Calu3 (cell line): ENCODE measurements at regions not wholly inside any gene's neighbourhood (a gene's known extent, or its start where the extent isn't known, plus 50 kb on each side); places are given as distances from the start of the nearest gene placed in this dataset.
A peak's percentile ranks its signal among the peaks of the same experiment; 100 is the strongest.

Source experiments
- BruUV-seq: library from RNA; stranded (reverse); fragments of 400-500 nt; replicated peaks from 2 replicates; lab custom pipeline; 2021; lab: Mats Ljungman, UMichigan
- CTCF ChIA-PET: fragments of 300-600 bp; sonication (Branson Sonifier 250); formaldehyde crosslinking; loops from one replicate; lab custom pipeline; 2022; ENCODE audit warnings: antibody characterized with exemption; lab: Charles Lee
- DNase-seq: peaks from one replicate; pipeline ENCODE4 v3.0.0; 2022
- H3K27ac Mint-ChIP-seq: one replicate; pipeline ENCODE4 v1.8.0; 2022; ENCODE audit warnings: mixed read lengths; ENCODE audit not compliant: unreplicated experiment
- H3K27me3 Mint-ChIP-seq: one replicate; pipeline ENCODE4 v1.8.0; 2022; ENCODE audit warnings: mixed read lengths; ENCODE audit not compliant: unreplicated experiment
- H3K36me3 Mint-ChIP-seq: one replicate; pipeline ENCODE4 v1.8.0; 2022; ENCODE audit warnings: mild to moderate bottlenecking, moderate library complexity, mixed read lengths; ENCODE audit not compliant: insufficient read depth, unreplicated experiment
- H3K4me1 Mint-ChIP-seq: one replicate; pipeline ENCODE4 v1.8.0; 2022; ENCODE audit warnings: mild to moderate bottlenecking, low read depth, mixed read lengths; ENCODE audit not compliant: unreplicated experiment
- H3K4me3 Mint-ChIP-seq: one replicate; pipeline ENCODE4 v1.8.0; 2022; ENCODE audit warnings: mild to moderate bottlenecking, low read depth, moderate library complexity, mixed read lengths; ENCODE audit not compliant: unreplicated experiment
- H3K9me3 Mint-ChIP-seq: one replicate; pipeline ENCODE4 v1.8.0; 2022; ENCODE audit warnings: low read depth, mixed read lengths; ENCODE audit not compliant: unreplicated experiment
- intact Hi-C: fragments of 100-400 bp; cut with micrococcal nuclease; formaldehyde crosslinking; loops from one replicate; pipeline ENCODE4 v1.10.0; 2022; ENCODE audit not compliant: unreplicated experiment
- TF ChIP-seq, protein P1 (sequence below): fragments of 200-600 bp; IDR thresholded peaks from one replicate; pipeline ENCODE4 v1.8.0; 2022; ENCODE audit warnings: antibody characterized with exemption; ENCODE audit not compliant: unreplicated experiment

- no peaks in the 10 kb centered on the region for H3K27me3 Mint-ChIP-seq
- TF ChIP-seq, protein P1, sequence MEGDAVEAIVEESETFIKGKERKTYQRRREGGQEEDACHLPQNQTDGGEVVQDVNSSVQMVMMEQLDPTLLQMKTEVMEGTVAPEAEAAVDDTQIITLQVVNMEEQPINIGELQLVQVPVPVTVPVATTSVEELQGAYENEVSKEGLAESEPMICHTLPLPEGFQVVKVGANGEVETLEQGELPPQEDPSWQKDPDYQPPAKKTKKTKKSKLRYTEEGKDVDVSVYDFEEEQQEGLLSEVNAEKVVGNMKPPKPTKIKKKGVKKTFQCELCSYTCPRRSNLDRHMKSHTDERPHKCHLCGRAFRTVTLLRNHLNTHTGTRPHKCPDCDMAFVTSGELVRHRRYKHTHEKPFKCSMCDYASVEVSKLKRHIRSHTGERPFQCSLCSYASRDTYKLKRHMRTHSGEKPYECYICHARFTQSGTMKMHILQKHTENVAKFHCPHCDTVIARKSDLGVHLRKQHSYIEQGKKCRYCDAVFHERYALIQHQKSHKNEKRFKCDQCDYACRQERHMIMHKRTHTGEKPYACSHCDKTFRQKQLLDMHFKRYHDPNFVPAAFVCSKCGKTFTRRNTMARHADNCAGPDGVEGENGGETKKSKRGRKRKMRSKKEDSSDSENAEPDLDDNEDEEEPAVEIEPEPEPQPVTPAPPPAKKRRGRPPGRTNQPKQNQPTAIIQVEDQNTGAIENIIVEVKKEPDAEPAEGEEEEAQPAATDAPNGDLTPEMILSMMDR, result no peak
- peaks cover 2% of the 10 kb centered on the region for H3K9me3 Mint-ChIP-seq
- DNase-seq, result no peak
- H3K27ac Mint-ChIP-seq, result no peak overlapping the region
- no peaks in the 10 kb centered on the region for H3K4me1 Mint-ChIP-seq
- H3K4me3 Mint-ChIP-seq, result no peak overlapping the region
- H3K36me3 Mint-ChIP-seq, result no peaks in the 10 kb centered on the region
- BruUV-seq, result no TSS peak
- CTCF ChIA-PET, result no interaction called here
- intact Hi-C loops, result no loop called here
These were observed 218.1 kb upstream of the MCHR2 start for GRCh38 chr6:100212131-100212530.

GRCh38 chr6:100210137-100211117, 216.4 kb upstream of the MCHR2 start:
- Mint-ChIP-seq H3K27me3 (no peaks in the 10 kb centered on the region), H3K27ac (no peak overlapping the region), H3K36me3 (no peaks in the 10 kb centered on the region), H3K4me1 (no peaks in the 10 kb centered on the region), H3K4me3 (no peak overlapping the region), H3K9me3 (peaks cover 2% of the 10 kb centered on the region)
- no TSS peak for BruUV-seq
- intact Hi-C loops, result no loop called here
- DNase-seq, result no peak
- CTCF ChIA-PET, result no interaction called here
- TF ChIP-seq, protein P1, result no peak

DNA sequence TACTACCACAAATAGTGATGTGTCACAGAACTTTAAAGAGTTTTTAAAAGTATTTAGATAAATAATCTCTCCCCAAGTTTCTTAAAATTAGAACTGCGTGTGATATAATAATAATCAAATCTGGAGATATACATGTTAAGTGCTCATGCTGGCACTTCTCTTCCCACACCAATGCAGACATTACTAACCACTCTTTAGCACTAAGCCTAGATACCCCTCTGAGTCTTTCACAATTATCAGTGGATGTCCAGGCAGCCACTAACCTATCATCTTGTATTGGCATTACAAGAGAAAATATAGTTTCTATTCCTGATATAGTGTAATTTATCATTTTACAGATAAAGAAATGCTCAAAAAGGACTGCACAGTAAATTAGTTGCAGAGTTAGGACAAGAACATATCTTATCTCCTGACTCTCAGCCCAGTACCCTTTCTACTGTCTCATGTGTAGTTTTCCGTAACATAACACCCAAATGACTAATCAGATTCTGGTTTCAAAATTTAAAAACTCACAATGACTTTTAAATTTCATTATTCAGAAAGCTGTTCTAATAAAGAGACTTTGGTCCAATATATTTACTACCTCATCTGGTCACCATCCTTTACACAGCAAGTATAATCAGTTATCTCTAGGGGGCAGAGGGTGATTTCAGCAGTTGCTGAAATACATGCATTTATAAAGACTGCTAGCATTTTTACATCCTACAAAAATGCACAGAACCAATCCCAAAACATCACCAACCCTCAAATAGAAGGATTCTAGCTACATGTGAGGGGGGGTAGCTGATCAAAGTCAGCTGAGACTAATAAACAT, 215.5 kb upstream of the MCHR2 start:
- Mint-ChIP-seq H3K36me3 (no peaks in the 10 kb centered on the region), H3K9me3 (peaks cover 2% of the 10 kb centered on the region), H3K27ac (no peak overlapping the region), H3K4me1 (no peaks in the 10 kb centered on the region), H3K4me3 (no peak overlapping the region), H3K27me3 (no peaks in the 10 kb centered on the region)
- no TSS peak for BruUV-seq
- TF ChIP-seq, protein P1, result no peak
- CTCF ChIA-PET, result no interaction called here
- no peak for DNase-seq
- intact Hi-C loops, result no loop called here

GRCh38 chr6:100203400-100203799, 209.4 kb upstream of the MCHR2 start:
- TF ChIP-seq, protein P1, result no peak
- H3K27me3 Mint-ChIP-seq, result no peaks in the 10 kb centered on the region
- CTCF ChIA-PET, result no interaction called here
- intact Hi-C loops, result no loop called here
- H3K4me3 Mint-ChIP-seq, result peak overlapping the region; percentile 13
- peaks cover 14% of the 10 kb centered on the region for H3K36me3 Mint-ChIP-seq
- DNase-seq, result peak; percentile 24
- no TSS peak for BruUV-seq
- H3K4me1 Mint-ChIP-seq, result peaks cover 8% of the 10 kb centered on the region
- peak overlapping the region; percentile 93 for H3K27ac Mint-ChIP-seq
- peaks cover 8% of the 10 kb centered on the region for H3K9me3 Mint-ChIP-seq
